Activated T-cell treated with anti-CD3 and anti-CD28 coated beads, Interleukin-2, amount 50 U/mL, for 72 hours (primary cell): ENCODE measurements at regions not wholly inside any gene's neighbourhood (a gene's known extent, or its start where the extent isn't known, plus 50 kb on each side); places are given as distances from the start of the nearest gene placed in this dataset.

Experiments used
- ATAC-seq, 2 donors: fragments of 150-1000 bp; cut with Tn5 transposase; replicated peaks in 1 of 2; 2 replicates each; pipeline ENCODE4 v1.10.0; 2021; ENCODE audit warnings: moderate library complexity in 2 of 2, mild to moderate bottlenecking in 1 of 2
- DNase-seq, 2 donors: peaks; one replicate each; pipeline ENCODE4 v3.0.0; 2021 to 2022; ENCODE audit warnings: mixed read lengths in 1 of 2
- H3K27ac Mint-ChIP-seq: one replicate; pipeline ENCODE4 v1.8.0; 2022; ENCODE audit warnings: mild to moderate bottlenecking, moderate library complexity, mixed read lengths
- H3K27me3 Mint-ChIP-seq: one replicate; pipeline ENCODE4 v1.8.0; 2022; ENCODE audit warnings: low read depth, mixed read lengths
- H3K36me3 Mint-ChIP-seq, 2 donors: one replicate each; pipeline ENCODE4 v1.8.0; 2022; ENCODE audit warnings: mixed read lengths in 2 of 2, mild to moderate bottlenecking in 1 of 2; ENCODE audit not compliant: insufficient read depth in 2 of 2
- H3K4me1 Mint-ChIP-seq: one replicate; pipeline ENCODE4 v1.8.0; 2022; ENCODE audit warnings: low read depth, mixed read lengths
- H3K4me3 Mint-ChIP-seq, 2 donors: one replicate each; pipeline ENCODE4 v1.8.0; 2022; ENCODE audit warnings: mild to moderate bottlenecking in 2 of 2, mixed read lengths in 2 of 2, moderate library complexity in 2 of 2
- H3K9me3 Mint-ChIP-seq, 2 donors: one replicate each; pipeline ENCODE4 v1.8.0; 2022; ENCODE audit warnings: mixed read lengths in 2 of 2

GRCh38 chr3:24933401-24933800 is 438.8 kb upstream of the THRB start:
- no peak overlapping the region for H3K4me3 Mint-ChIP-seq
- no peaks in the 10 kb centered on the region for H3K27me3 Mint-ChIP-seq
- DNase-seq (no peak), ATAC-seq (no peak)
- H3K27ac Mint-ChIP-seq, result no peak overlapping the region
- H3K4me1 Mint-ChIP-seq, result no peaks in the 10 kb centered on the region
- H3K9me3 Mint-ChIP-seq, result peaks cover 0 to 1% of the 10 kb centered on the region in 2 donors
- no peaks in the 10 kb centered on the region for H3K36me3 Mint-ChIP-seq

GRCh38 chr3:24936574-24936973 is 441.9 kb upstream of the THRB start:
- H3K4me3 Mint-ChIP-seq, result no peak overlapping the region
- DNase-seq, result no peak
- H3K4me1 Mint-ChIP-seq, result no peaks in the 10 kb centered on the region

DNA sequence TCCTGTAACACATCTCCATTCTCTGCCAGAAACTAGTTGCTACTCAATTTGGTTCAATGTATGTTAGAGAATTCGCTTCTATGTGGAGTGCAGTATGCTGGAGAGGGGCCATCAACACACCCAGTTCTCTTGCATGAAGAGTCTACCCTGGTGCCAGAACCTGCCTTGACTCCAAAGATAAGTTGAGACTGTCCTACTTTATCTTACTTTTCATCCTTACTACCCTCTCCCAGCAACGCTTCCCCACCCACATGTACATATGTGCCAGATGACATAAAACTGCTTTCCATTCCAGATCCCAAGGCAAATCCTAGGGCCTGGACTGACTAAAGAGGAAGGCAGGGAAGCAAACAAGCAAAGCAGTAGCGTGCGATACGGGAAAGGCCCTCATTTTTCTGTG is 442.6 kb upstream of the THRB start:
- H3K27me3 Mint-ChIP-seq, result no peaks in the 10 kb centered on the region
- peaks cover 0 to 1% of the 10 kb centered on the region in 2 donors for H3K9me3 Mint-ChIP-seq
- H3K4me1 Mint-ChIP-seq, result no peaks in the 10 kb centered on the region
- H3K4me3 Mint-ChIP-seq, result no peak overlapping the region
- no peak overlapping the region for H3K27ac Mint-ChIP-seq
- peaks cover 0 to 1% of the 10 kb centered on the region in 2 donors for H3K36me3 Mint-ChIP-seq
- ATAC-seq (no peak), DNase-seq (no peak)

More at GRCh38 chr3:24936574-24936973, 441.9 kb upstream of the THRB start:
- Mint-ChIP-seq H3K27ac (no peak overlapping the region), H3K9me3 (peaks cover 0 to 1% of the 10 kb centered on the region in 2 donors), H3K36me3 (peaks cover 0 to 1% of the 10 kb centered on the region in 2 donors), H3K27me3 (no peaks in the 10 kb centered on the region)
- no peak for ATAC-seq

DNA sequence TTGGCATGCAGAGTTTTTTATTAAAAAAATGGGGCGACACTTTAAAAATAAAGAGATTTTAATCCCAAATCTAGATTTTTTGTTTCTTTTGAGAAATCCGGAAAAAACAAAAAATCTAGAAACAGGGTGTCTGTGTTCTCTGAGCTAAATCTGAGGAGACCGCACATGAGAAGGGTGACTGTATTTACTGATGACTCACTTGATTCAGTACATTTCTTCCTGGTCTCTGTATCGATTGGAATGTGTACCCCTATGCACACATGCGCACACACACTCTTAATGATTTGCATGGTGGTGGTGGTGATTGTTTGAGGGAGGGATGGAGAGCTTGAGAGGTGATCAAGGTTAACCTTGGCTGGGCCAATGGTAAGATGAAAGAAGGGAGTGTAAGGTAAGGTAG is 443.1 kb upstream of the THRB start:
- ATAC-seq (no peak), DNase-seq (no peak)
- H3K4me3 Mint-ChIP-seq, result no peak overlapping the region
- no peak overlapping the region for H3K27ac Mint-ChIP-seq
- no peaks in the 10 kb centered on the region for H3K27me3 Mint-ChIP-seq
- peaks cover 0 to 1% of the 10 kb centered on the region in 2 donors for H3K9me3 Mint-ChIP-seq
- peaks cover 0 to 1% of the 10 kb centered on the region in 2 donors for H3K36me3 Mint-ChIP-seq
- H3K4me1 Mint-ChIP-seq, result no peaks in the 10 kb centered on the region

GRCh38 chr3:24943961-24944360 is 449.3 kb upstream of the THRB start:
- DNase-seq, result no peak
- Mint-ChIP-seq H3K9me3 (peaks cover 2 to 3% of the 10 kb centered on the region in 2 donors), H3K4me3 (no peak overlapping the region), H3K36me3 (peaks cover 0 to 1% of the 10 kb centered on the region in 2 donors), H3K27ac (no peak overlapping the region), H3K4me1 (no peaks in the 10 kb centered on the region), H3K27me3 (no peaks in the 10 kb centered on the region)
- no peak for ATAC-seq

GRCh38 chr3:24944805-24945520 is 450.3 kb upstream of the THRB start:
- H3K36me3 Mint-ChIP-seq, result peaks cover 0 to 1% of the 10 kb centered on the region in 2 donors
- H3K4me1 Mint-ChIP-seq, result no peaks in the 10 kb centered on the region
- no peak overlapping the region for H3K4me3 Mint-ChIP-seq
- DNase-seq (no peak), ATAC-seq (no peak)
- no peaks in the 10 kb centered on the region for H3K27me3 Mint-ChIP-seq
- H3K9me3 Mint-ChIP-seq, result peaks cover 2 to 3% of the 10 kb centered on the region in 2 donors
- H3K27ac Mint-ChIP-seq, result no peak overlapping the region

GRCh38 chr3:24945563-24945962 is 450.9 kb upstream of the THRB start:
- no peak overlapping the region for H3K27ac Mint-ChIP-seq
- DNase-seq, result no peak
- H3K4me1 Mint-ChIP-seq, result no peaks in the 10 kb centered on the region
- peaks cover 2 to 4% of the 10 kb centered on the region in 2 donors for H3K9me3 Mint-ChIP-seq
- no peaks in the 10 kb centered on the region for H3K27me3 Mint-ChIP-seq
- H3K36me3 Mint-ChIP-seq, result peaks cover 0 to 1% of the 10 kb centered on the region in 2 donors
- no peak for ATAC-seq
- no peak overlapping the region for H3K4me3 Mint-ChIP-seq

GRCh38 chr3:24947103-24947502 is 452.5 kb upstream of the THRB start:
- Mint-ChIP-seq H3K9me3 (peaks cover 2 to 4% of the 10 kb centered on the region in 2 donors), H3K4me1 (no peaks in the 10 kb centered on the region), H3K36me3 (no peaks in the 10 kb centered on the region), H3K27me3 (no peaks in the 10 kb centered on the region), H3K4me3 (no peak overlapping the region), H3K27ac (no peak overlapping the region)
- ATAC-seq, result no peak
- no peak for DNase-seq

DNA sequence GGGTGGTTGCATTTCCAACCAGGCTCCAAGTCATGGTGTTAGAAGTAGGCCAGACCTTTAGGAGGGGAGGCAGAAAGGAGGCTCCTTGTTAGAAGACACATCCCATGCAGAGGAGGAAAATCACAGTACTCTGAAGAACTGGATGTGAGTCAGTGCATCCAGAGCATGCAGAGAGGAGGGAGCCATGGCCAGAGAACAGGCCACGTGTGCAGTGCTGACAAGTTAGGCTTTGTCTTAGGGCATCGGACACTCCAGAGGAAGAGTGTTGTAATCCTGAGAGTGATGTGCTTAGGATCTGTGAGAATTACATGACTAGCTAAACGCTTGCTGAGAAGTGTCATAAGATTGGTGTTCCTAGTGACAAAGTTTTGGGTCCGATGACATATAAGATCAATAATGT is 456.5 kb upstream of the THRB start:
- H3K4me1 Mint-ChIP-seq, result no peaks in the 10 kb centered on the region
- ATAC-seq (no peak), DNase-seq (no peak)
- H3K27ac Mint-ChIP-seq, result no peak overlapping the region
- H3K27me3 Mint-ChIP-seq, result no peaks in the 10 kb centered on the region
- no peak overlapping the region for H3K4me3 Mint-ChIP-seq
- H3K9me3 Mint-ChIP-seq, result peaks cover 0 to 7% of the 10 kb centered on the region in 2 donors
- H3K36me3 Mint-ChIP-seq, result no peaks in the 10 kb centered on the region

GRCh38 chr3:24952388-24952787 is 457.7 kb upstream of the THRB start:
- no peaks in the 10 kb centered on the region for H3K4me1 Mint-ChIP-seq
- H3K36me3 Mint-ChIP-seq, result no peaks in the 10 kb centered on the region
- ATAC-seq, result no peak
- H3K27ac Mint-ChIP-seq, result no peak overlapping the region
- no peak overlapping the region for H3K4me3 Mint-ChIP-seq
- H3K27me3 Mint-ChIP-seq, result no peaks in the 10 kb centered on the region
- peaks cover 0 to 7% of the 10 kb centered on the region in 2 donors for H3K9me3 Mint-ChIP-seq
- DNase-seq, result no peak

- Mint-ChIP-seq H3K9me3 (peaks cover 0 to 7% of the 10 kb centered on the region in 2 donors), H3K4me1 (no peaks in the 10 kb centered on the region), H3K4me3 (no peak overlapping the region), H3K36me3 (no peaks in the 10 kb centered on the region), H3K27me3 (no peaks in the 10 kb centered on the region), H3K27ac (no peak overlapping the region)
- ATAC-seq (no peak), DNase-seq (no peak)
Observed at GRCh38 chr3:24953060-24953771, 458.6 kb upstream of the THRB start.

DNA sequence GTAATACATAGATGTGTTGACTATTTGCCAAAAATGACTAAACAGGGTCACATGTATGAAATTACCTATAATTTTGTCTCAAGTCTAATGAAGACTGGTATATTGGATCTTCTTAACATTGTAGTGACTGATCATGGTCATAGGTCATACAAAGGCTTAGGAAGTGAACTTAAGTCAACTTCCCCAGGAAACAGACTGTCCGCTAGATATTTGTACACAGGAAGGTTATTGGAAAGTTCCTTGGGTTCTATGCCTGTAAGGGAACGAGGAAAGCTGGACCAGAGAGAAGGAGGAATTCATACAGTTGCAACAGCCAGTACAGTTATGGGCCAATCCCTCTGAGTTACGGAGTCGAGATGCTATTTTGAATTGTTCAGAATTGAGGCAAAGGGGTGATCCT is 462.0 kb upstream of the THRB start:
- H3K9me3 Mint-ChIP-seq, result peaks cover 1 to 5% of the 10 kb centered on the region in 2 donors
- H3K36me3 Mint-ChIP-seq, result no peaks in the 10 kb centered on the region
- no peaks in the 10 kb centered on the region for H3K4me1 Mint-ChIP-seq
- H3K27me3 Mint-ChIP-seq, result no peaks in the 10 kb centered on the region
- H3K27ac Mint-ChIP-seq, result no peak overlapping the region
- no peak for DNase-seq
- no peak for ATAC-seq
- H3K4me3 Mint-ChIP-seq, result no peak overlapping the region

DNA sequence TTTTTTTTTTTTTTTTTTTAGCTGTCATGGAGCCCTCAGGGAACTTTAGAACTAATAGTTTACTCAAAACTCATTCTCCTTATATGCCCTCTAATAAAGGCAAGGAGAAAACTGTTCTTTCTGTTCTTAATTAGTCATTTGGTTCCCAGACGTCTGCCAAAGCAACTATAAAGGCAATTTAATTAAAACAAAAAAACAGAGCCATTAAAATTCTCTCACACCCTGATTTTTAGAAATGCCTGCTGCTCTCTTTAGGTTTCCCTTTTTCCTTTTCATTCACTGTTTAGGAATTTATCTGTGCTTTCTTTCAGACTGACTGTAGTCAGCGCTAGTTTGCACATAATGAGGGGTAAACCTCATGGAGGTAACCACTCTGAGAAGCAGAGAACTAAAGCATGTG is 463.6 kb upstream of the THRB start:
- Mint-ChIP-seq H3K36me3 (no peaks in the 10 kb centered on the region), H3K27ac (no peak overlapping the region), H3K4me1 (no peaks in the 10 kb centered on the region), H3K9me3 (peaks cover 4 to 5% of the 10 kb centered on the region in 2 donors), H3K27me3 (no peaks in the 10 kb centered on the region), H3K4me3 (no peak overlapping the region)
- ATAC-seq (no peak), DNase-seq (no peak)
